Right renal pelvis (tissue), 4 donors: ENCODE measurements at regions not wholly inside any gene's neighbourhood (a gene's known extent, or its start where the extent isn't known, plus 50 kb on each side); places are given as distances from the start of the nearest gene placed in this dataset.
"Not testable (repeated sequence)": the region's sequence is repeated elsewhere in the genome, so short reads cannot be mapped to it uniquely, and the experiment has no call there.

Experiments used
- DNase-seq, 4 donors: peaks; one replicate each; pipeline ENCODE4 v3.0.0-alpha.2; 2013; ENCODE audit warnings: low read depth in 4 of 4, low spot score in 3 of 4, missing footprints in 1 of 4

- DNase-seq = no peak
These were observed 121.0 kb upstream of the OPCML start for GRCh38 chr11:133653336-133653735.

- DNase-seq = no peak
These were observed 117.8 kb upstream of the OPCML start for GRCh38 chr11:133650082-133650481.

- DNase-seq = no peak
These were observed 116.7 kb upstream of the OPCML start for GRCh38 chr11:133649040-133649439.

- DNase-seq = no peak
These were observed 107.1 kb upstream of the OPCML start for GRCh38 chr11:133639408-133639807.

GRCh38 chr11:133638921-133639320, 106.6 kb upstream of the OPCML start:
- no peak for DNase-seq

GRCh38 chr11:133636711-133637355, 104.5 kb upstream of the OPCML start:
- no peak for DNase-seq

GRCh38 chr11:133635244-133635739, 103.0 kb upstream of the OPCML start:
- no peak for DNase-seq

GRCh38 chr11:133628371-133628770, 96.1 kb upstream of the OPCML start:
- DNase-seq = not testable (repeated sequence)

- DNase-seq = no peak
These were observed 89.3 kb upstream of the OPCML start for GRCh38 chr11:133621611-133622010.

GRCh38 chr11:133619973-133620372, 87.7 kb upstream of the OPCML start:
- no peak for DNase-seq

- no peak for DNase-seq
These were observed 87.1 kb upstream of the OPCML start for GRCh38 chr11:133619397-133619796.

- no peak for DNase-seq
These were observed 86.2 kb upstream of the OPCML start for GRCh38 chr11:133618544-133618943.

- no peak for DNase-seq
These were observed 76.2 kb upstream of the OPCML start for GRCh38 chr11:133608496-133608895.

- no peak for DNase-seq
These were observed 73.8 kb upstream of the OPCML start for GRCh38 chr11:133606124-133606523.

GRCh38 chr11:133605482-133605881, 73.2 kb upstream of the OPCML start:
- DNase-seq = no peak

- DNase-seq = no peak
These were observed 69.3 kb upstream of the OPCML start for GRCh38 chr11:133601641-133602040.

- peak in 2 of 4 donors; percentile 16 to 39 for DNase-seq
These were observed 68.5 kb upstream of the OPCML start for GRCh38 chr11:133600786-133601185.

GRCh38 chr11:133600306-133600705, 68.0 kb upstream of the OPCML start:
- DNase-seq = no peak

GRCh38 chr11:133598906-133599305, 66.6 kb upstream of the OPCML start:
- DNase-seq = no peak

- no peak for DNase-seq
These were observed 64.9 kb upstream of the OPCML start for GRCh38 chr11:133597236-133597635.

GRCh38 chr11:133595998-133596590, 63.8 kb upstream of the OPCML start:
- no peak for DNase-seq

- DNase-seq = no peak
These were observed 60.7 kb upstream of the OPCML start for GRCh38 chr11:133593036-133593435.
